T-helper 2 cell (primary cell): ENCODE measurements at regions not wholly inside any gene's neighbourhood (a gene's known extent, or its start where the extent isn't known, plus 50 kb on each side); places are given as distances from the start of the nearest gene placed in this dataset.

Experiments
- DNase-seq, 5 experiments: peaks; one replicate each; pipeline versions ENCODE4 v3.0.0 to v3.0.0-alpha.2; 2012 to 2022

DNA sequence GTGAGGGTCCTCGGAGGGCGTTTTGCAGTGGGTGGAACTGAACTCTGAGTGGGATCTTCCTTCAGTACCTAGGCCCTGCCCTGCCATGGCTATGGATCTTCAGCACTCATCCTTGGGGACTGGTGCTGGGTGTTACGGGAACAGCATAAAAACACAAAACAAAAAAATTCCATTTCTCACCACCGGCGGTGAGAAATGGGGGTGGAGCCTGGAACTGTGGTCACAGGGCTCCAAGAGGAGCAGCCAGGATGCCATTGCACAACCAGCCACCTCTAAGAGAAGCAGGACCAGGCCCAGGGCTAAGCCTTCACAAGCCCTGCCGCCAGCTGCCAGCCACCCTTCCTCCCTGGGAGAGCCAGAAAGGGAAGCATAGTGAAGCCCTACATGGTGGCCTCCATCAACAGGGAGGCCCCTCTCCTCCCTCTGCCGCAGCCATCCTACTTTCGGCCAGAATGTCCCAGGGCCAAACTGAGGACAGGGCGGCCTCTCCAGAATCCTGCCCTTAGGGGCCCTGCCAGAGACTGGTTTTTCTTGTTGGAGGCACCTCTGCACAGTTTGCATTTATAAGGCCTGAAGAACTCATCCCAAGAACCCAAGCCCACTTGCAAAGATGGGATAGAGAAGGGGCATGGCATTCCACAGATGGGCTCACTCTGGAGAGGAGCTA is 76.5 kb downstream of the VCPKMT start:
- DNase-seq: no peak

DNA sequence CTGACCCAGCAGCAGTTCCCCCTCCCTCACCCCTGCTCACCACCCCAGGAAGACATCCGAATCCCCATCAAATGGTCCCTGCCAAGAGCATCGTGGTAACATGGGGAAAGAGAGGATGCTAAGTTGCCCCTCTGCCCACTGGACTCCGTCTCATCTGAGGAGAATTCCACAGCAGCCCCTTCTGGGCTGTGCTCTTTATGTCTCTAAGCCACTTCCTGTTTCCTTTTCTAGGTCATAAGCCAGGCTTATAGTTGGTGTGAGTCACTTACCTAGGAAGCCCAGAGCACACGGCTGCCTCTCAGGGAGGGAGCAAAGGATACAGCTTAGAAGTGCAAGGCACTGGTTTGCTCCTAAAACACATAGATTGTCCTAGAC is 76.0 kb downstream of the VCPKMT start:
- peak in 2 of 5 experiments; percentile 51 to 90 for DNase-seq

DNA sequence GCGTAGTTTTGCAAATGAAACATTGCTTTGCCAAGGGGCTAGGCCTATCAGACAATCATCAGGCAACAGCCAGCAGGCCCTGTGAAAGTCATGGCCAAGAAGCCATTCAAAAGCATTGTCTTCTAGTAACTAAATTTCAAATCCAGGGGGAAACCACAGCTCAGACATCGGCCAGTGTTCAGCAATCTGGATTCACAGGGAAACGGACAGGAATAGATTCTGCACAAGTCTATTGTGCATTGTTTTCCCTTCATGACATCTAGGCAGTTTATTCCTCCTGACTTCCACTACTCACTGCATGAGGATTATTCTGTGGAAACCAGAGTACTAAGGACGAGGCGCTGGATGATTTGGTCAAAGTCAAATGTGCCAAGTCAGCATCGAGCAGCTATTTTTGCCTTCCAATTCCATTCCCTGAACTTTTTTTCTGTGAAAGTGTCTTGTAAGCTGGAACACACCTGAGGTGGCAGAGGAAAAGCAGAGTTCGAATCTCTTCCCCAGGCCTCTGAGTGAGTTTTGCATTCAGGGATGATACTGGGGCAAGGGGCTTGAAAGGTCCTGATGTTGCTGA is 75.4 kb downstream of the VCPKMT start:
- DNase-seq: no peak

DNA sequence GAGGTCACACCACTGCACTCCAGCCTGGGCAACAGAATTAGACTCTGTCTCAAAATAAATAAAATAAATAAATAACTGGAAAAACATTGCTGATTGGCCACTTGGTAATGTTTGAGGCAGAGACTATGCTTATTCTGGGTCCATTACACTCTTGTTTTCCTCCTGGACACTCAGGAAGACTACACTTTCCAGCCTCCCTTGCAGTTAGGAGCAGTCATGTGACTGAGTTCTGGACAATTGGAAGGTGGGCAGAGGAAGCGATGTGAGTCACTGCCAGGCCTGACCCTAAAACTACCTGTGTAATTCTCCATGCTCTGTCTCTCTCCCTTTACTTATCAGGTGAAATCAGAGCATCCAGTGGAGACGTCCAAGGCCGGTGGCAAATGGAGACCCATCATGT is 74.4 kb downstream of the VCPKMT start:
- no peak for DNase-seq

DNA sequence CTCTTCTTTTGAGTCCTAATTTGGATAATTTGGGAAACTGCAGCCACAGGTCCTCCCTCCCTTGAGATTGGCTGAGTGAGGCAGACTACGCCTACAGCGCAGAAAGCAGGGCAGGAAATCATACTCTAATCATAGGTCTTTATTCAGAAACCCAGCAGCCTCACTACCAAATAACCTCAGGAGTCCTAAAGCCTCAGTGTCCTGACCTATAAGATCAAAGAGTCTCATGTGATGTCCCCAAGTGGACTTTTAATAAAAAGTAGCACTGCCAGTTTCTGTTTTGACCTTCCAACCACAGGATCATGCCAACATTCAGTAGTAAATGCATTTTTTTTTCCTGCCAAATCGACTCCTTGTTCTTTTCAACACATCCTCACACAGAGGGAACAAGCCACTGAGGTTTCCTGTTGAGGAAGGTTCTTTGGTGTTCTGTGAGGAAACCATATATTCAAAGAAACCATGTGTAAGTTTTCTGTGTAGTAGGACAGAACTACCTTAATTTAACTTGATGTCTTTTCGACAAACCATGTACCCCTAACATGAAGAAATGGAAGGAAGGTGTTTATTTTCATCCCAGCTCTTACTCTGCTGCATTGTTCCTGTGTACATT is 72.2 kb downstream of the VCPKMT start:
- peak in 2 of 5 experiments; percentile 35 to 68 for DNase-seq

DNA sequence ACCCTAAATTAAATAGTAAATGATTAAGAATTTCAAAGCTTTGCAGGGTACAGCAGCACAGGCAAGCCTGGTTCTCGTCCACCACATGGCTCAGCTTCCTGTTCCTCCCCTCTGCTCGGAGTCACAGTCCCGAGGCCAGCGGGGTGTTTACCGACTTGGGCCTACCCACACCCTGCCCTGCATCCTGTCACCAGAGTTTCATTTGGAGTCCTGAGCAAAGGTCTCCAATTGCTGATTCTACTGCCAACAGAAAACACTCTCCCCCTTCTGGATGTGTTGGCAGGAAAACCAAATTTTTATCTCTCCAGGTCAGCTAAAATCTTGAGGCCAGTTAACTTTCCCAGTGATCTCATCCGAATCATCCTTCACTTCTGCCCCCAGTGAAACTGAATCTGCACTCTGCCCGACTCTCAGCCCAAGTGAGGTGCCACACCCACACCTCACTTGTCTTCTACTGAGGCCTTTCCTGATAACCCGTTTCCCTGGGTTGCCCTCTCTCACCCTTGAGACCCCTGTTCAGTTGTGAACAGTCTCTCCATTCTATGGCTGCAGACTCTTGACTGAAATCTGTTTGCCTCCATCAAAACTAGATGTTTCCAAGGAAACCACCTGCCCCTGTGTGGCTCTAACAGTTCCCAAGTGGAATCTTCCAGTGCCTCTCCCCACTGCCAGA is 71.2 kb downstream of the VCPKMT start:
- DNase-seq: peak in 4 of 5 experiments; percentile 45 to 95 (median 57)

DNA sequence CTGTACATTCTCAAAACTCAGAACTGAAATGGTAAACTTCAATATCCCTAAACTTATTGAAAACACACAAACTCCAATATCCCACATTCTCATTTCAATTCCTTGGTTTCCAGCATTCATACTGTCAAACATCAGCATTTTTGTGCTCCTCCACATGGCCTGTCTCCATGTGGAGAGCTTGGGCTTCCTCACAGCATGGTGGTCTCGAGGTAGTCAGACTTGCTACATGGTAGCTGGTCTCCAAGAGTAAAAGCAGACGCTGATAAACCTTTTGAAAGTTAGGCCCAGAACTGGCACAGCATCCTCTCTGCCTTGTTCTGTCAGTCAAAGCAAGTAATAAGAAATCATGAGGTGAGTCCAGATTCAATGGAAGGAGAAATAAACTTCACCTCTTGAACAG is 70.5 kb downstream of the VCPKMT start:
- no peak for DNase-seq

DNA sequence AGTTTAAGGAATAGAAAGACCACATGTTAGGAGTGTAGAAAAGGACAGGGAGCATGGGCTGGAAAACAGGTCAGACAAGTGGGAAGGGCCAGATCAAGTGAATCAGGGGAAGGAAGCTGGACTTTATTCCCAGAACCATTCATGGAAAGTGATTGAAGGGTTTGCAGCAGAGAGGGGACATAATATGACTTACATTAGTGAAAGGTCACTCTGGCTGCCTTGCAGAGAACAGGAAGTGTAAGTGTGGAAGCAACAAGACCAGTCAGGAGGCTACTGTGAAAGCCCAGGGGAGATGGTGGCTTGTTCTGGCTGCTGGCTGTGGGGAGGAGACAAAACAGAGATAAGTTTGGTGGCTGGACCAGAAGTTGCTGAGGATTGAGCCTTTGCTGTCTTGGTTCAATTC is 69.1 kb downstream of the VCPKMT start:
- no peak for DNase-seq

DNA sequence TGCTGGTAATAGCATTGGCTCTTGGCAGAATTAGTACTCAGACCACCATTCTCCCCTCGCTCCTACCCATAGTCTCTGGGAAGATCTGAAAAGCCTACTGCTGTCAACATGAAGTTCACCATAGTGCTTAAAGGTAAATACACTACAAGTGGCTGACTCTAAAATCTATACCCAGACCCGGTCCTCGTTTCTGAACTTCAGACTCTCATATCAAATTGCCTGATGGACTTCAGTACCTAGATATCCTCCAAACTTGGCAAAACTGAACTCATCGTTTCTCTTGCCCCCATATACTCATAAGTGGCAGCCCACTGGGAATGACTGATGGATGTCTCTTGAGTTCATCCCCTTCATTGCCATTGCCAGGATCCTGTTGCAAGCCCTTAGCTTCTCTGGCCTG is 67.3 kb downstream of the VCPKMT start:
- no peak for DNase-seq

DNA sequence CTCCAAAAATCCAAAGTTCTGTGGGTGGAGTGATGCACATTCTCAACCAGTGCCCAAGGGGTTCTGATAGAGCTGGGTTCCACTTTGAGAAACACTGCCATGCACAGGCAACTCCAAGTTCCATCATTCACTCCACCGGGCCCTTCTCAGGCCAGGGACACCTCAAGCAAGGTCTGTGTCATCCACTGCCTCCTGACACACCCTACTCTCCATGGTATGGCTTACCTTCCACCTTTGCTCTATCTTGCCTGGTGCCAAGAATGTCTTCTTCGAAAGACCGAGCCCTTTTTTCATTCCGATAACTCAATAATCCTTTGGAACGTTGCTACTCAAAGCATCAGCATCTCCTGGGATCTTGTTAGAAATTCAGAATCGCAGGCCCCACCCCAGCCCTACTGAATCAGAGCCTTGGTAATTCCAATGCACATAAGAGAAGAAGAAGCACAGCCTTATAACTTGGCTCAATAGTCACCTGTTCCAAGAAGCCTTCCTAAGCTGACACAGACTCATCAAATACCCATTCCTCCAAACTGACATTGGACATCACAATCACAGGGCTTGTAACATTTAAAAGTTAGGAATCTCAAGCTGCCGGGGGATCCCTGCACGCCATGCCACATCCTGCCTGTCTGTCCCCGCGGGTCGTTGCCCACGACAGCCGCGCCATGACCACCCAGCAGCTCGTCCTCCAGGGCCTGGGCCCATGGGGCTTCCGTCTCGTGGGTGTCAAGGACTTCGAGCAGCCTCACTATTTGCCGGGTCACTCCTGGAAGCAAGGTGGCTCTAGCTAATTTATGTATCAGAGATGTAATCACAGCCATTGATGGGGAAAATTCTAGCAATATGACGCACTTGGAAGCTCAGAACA is 66.4 kb downstream of the VCPKMT start:
- DNase-seq: no peak

DNA sequence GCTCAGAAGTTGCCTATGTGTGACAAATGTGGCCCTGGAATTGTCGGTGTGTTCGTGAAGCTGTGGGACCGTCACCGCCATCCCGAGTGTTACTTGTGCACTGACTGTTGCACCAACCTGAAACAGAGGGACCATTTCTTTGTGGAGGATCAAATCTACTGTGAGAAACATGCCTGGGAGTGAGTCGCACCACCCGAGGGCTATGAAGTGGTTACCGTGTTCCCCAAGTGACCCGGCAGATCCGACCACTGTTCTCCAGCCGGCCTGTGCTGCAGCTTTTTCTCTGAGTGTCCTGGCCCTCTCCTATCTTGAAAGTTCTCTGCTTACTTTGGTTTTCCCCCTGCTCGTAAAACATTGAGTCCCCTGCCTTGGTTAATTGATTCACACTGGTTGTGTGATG is 65.3 kb downstream of the VCPKMT start:
- DNase-seq: no peak

DNA sequence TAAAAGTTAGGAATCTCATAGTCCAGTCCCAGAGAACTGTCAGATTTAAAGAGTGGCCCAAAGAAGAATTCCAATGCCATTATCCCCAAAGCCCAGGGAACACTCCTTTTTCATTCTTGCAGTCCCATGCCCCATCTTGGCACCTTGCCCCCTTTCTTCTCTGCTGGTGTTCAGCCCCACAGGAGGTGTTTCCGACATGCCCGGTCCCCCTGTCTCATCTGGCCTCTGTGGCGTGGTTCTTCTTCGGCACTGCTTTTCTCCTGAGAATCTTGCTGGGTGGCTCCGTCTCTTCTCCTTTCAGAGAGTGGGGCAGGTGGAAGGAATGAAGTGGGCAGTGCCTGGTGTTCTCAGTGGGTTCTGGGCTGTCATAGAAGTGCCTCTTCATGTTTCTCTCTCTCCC is 64.7 kb downstream of the VCPKMT start:
- DNase-seq: no peak

DNA sequence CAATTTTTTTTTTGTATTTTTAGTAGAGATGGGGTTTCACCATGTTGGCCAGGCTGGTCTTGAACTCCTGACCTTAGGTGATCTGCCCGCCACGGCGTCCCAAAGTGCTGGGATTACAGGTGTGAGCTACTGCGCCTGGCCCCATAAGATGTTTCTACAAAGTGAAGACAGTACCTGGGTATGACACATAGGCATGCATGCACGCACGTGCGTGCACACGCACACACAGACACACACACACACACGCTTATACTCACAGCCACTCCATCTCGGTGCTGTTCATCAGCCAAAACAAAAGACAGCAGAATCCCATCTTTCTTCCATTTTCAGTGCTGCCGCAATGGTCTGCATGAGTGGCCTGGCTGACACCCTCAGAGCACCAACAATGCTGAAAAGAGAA is 63.9 kb downstream of the VCPKMT start:
- DNase-seq: no peak

DNA sequence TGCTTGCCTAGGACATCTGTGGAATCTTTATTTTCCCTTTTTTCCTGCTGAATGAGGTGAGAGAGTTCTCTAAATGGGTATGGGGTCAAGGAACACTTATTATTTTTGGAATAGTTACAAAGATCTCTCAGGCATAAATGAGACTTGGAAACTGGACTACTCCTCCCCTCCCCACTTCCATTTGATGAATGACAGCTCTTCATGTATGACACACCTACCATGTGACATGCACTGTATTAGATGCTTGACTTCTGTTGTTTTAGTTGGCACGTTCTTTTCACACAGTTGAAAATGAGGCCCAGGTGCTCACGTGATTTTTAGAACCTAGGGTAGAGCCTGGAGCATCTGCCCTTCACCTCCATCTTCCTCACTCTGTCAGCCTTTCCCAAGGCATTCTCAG is 62.4 kb downstream of the VCPKMT start:
- DNase-seq: no peak

DNA sequence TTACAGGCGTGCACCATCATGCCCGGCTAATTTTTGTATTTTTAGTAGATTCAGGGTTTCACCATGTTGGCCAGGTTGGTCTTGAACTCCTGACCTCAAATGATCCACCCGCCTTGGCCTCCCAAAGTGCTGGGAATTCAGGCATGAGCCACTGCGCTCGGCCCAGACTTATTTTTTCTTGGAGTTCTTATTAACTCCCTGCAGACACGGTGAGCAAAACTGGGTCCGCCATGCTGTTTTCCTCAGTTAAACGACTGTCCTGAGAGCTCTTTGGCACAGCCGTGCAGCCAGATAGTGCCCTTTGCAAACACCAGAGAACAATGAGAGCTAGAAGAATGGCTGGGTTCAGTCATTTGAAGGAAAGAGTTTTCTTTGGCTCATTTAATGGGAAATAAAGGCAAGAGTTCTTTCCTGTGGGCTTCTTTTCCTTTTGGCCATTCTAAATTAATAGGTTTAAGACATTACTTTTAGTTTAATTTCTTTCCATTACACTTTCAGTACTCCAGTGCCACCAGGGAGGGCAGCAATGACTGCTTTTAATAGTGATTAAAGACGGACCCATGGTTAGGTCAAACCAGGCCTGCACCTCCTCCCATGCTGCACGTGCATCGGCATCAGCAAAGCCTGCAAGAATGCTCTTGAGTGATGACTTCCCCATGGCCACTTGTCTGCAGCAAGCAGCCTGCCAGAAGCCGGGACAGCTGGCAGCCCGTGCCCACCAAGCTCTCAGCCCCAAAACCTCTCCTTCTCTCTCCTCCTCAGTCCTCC is 60.7 kb downstream of the VCPKMT start:
- no peak for DNase-seq

DNA sequence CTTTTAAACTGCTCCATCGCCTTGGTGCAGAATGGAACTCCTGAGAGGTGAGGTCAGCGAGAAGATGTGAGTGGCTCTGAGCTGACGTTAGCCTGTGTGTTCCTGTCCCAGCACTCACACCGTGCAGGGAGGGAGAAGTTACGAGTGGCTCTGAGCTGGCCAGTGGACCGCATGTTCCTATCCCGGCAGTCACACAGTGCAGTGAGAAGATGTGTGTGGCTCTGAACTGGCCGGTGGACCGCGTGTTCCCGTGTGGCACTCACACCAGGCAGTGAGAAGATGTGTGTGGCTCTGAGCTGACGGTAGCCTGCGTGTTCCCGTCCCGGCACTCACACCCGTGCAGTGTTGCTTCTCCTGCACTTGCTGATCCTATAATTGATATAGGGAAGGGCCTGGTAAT is 59.9 kb downstream of the VCPKMT start:
- no peak for DNase-seq

DNA sequence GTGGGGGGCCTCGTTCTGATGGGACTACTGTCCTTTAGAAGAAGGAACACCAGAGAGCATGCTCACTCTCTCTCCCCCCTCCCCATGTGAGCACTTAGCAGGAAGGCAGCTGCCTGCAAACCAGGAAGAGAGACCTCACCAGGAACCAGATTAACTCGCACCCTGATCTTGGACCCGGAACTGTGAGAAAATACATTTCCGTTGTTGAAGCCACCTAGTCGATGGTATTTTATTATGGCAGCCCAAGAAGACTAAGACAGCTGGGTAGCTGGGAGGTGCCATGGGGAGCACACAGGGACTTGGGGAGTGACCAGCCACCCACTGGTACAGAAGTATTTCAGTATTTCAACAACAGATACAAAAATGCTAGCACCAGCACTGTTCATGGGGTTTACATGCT is 59.0 kb downstream of the VCPKMT start:
- no peak for DNase-seq

DNA sequence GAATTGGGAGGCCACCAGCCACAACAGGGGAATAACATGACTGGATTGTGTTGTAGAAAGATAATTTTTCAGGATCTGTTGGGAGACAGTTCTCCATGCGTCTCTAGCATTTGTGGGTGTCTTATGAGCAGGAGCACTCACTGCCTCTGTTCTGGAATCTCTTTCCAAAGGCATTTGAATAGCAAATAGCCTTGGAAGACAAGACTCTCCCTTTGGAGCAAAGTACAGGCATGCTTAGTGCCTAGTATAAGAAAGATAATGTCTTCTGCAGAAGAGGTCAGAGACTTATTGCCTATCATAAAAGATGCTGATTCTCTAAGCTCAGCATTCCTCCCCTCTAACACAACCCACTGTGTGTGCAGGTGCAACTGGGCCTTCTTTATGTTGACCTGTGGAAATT is 58.3 kb downstream of the VCPKMT start:
- no peak for DNase-seq
